GM19372 (cell line): ENCODE measurements at regions not wholly inside any gene's neighbourhood (a gene's known extent, or its start where the extent isn't known, plus 50 kb on each side); places are given as distances from the start of the nearest gene placed in this dataset.
"Not testable (repeated sequence)": the region's sequence is repeated elsewhere in the genome, so short reads cannot be mapped to it uniquely, and the experiment has no call there.

Experiments
- ATAC-seq: cut with Tn5 transposase; IDR thresholded peaks from one replicate; pipeline ENCODE4 v1.9.1; 2021; ENCODE audit warnings: mild to moderate bottlenecking, low read depth, moderate library complexity; ENCODE audit not compliant: unreplicated experiment

DNA sequence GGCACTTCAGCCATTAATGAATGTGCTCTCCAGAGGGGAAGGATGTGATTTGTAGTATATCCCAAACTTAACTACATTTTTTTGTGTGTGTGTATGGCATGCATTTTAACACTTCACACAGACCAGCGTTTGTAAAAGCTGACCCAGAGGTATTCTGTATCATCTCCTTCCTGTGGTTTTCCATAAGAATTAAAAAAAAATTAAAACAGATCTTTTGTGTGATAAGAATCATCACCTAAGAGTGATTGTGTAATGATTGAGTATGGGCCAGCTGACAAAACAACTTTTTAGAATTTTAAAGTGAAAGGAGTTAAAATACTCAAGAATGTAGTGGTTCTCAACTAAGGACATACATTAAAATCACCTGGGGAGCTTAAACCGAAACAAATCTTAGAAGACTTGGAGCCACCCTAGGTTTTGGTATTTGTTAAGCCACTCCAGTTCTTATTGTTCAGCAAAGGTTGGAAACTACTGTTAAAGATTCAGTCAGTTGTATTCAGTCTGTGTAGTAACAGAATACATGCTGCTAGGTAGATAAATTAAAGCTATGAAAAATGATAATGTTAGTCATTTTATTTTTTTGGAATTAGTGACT lies 120.1 kb downstream of the HAUS1 start:
- ATAC-seq = no peak

DNA sequence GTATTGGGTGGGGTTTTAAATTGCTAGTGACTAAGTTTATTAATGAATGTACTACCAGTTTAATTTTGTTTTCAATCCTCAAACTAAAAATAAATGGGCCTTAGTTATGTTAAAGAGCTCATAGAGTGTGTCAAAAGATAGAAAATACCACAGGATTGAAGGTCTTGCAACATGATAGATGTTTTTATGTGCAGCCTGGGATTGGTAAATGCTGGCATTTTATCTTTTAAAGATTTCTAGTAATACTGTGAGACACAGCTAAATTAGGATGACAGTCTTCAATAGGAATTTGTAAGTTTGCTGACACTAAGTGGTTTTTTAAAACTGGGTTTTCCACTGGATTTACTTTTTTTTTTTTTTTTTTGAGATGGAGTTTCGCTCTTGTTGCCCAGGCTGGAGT lies 122.3 kb downstream of the HAUS1 start:
- ATAC-seq = no peak

- ATAC-seq = not testable (repeated sequence)
These were observed 125.5 kb downstream of the HAUS1 start for GRCh38 chr18:46229641-46230040.

- no peak for ATAC-seq
These were observed 132.0 kb downstream of the HAUS1 start for GRCh38 chr18:46236156-46236555.

DNA sequence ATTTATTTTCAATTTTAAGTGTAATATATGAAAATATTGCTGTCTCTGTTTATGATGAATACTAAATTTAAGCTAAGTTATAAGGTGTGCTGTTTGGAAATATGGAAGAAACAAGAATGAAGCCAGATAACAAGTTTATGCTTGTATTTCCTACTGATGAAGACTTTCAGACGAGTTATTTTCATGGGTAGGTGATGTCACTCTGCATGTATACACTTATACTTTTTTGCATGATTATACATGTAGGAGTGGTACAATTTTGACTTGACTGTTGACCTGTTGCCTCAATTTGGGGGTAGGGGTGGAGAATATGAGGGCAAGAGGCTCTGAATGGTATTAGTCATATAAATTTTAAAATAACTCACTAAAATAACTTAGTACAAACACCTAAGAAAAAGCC lies 133.7 kb downstream of the HAUS1 start:
- no peak for ATAC-seq

GRCh38 chr18:46239549-46239948 lies 135.4 kb downstream of the HAUS1 start:
- no peak for ATAC-seq

DNA sequence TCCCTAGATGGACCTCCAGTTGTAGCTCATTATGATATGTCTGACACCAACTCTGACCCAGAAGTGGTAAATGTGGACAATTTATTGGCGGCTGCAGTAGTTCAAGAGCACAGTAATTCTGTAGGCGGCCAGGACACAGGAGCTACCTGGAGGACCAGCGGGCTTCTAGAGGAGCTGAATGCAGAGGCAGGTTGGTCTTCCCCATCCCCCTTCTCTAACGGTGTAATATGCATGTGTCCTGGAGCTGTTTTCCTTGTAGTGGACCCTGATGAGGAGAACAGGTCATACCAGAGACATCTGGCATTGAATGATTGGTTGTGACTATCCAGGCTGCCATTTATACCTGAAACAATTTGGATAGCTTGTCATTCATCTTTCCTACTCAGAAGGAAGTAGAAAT lies 135.8 kb downstream of the HAUS1 start:
- no peak for ATAC-seq

GRCh38 chr18:46241393-46241792 lies 137.2 kb downstream of the HAUS1 start:
- not testable (repeated sequence) for ATAC-seq

GRCh38 chr18:46242183-46242582 lies 138.0 kb downstream of the HAUS1 start:
- no peak for ATAC-seq

- no peak for ATAC-seq
These were observed 138.9 kb downstream of the HAUS1 start for GRCh38 chr18:46243095-46243494.

- no peak for ATAC-seq
These were observed 139.5 kb downstream of the HAUS1 start for GRCh38 chr18:46243673-46244072.

DNA sequence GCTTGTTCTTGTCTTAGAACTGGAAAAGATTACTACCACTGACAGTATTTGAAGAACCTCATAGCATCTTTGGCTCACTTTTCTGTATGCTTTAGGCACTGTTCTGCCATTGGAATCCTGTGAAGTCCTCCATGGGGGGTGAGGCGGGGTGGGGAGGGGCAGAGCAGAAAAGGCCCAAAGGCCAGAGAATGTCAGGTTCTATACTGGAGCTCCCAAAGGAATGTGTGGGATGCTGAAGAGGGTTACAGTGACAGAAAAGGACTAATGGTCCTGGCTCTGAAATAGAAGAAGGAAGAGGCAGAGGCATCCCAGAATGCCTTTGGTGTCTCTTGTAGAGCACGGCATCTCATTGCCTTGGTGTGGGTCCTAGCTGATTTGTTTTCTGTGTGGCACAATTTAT lies 141.9 kb downstream of the HAUS1 start:
- no peak for ATAC-seq

DNA sequence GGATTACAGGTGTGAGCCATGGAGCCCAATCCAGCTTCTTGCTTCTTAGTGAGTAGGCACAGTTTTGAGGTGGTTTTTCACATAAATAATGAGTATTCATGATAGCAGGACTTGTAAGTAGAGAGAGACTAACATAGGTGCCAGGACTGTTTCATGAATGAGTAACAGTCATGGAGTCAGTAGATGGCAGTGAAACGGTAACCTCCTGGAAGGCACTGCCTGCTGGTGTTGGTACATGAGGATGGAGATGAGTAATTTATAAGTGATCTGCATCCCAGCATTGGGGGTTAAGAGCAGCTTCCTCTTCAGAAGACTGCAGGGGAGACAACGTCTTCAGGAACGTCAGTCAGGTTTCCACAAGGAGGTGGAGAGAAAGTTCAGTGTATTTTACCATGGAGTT lies 143.8 kb downstream of the HAUS1 start:
- ATAC-seq = no peak

GRCh38 chr18:46250084-46250811 lies 146.1 kb downstream of the HAUS1 start:
- ATAC-seq = peak; percentile 99

DNA sequence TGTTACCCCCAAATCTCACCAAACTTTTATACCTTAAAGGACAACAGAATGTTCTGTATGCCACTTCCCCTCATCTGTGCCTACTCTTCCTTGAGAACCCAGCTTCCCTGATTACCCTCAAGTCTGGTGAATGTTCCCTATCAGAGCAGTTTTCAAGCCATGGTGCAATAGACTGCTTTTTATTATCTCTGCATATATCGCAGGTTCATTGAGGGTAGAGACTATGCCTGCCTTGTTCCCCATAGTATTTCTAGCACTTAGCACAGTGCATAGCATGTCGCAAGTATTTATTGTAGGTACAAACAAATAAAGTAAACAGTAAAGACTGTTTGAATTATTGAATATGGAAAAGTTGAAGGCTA lies 146.6 kb downstream of the HAUS1 start:
- ATAC-seq = peak; percentile 7

- ATAC-seq = no peak
These were observed 148.6 kb downstream of the HAUS1 start for GRCh38 chr18:46252759-46253158.

DNA sequence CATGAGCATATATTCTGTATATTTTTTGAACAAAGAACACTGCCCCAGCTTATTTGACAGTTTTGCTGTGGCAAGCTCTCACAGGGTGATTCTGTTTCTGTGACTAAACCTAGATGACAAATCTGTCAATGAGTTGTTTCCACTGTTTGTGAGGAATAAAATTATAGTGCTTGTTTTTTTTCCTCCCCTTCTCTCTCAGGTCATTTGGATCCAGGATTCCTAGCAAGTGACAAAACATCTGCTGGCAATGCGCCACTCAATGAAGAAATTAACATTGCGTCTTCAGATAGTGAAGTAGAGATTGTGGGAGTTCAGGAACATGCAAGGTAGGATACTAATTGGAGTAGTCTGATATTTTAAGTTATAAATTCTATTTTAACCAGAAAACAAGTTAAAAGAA lies 149.3 kb downstream of the HAUS1 start:
- ATAC-seq = no peak

DNA sequence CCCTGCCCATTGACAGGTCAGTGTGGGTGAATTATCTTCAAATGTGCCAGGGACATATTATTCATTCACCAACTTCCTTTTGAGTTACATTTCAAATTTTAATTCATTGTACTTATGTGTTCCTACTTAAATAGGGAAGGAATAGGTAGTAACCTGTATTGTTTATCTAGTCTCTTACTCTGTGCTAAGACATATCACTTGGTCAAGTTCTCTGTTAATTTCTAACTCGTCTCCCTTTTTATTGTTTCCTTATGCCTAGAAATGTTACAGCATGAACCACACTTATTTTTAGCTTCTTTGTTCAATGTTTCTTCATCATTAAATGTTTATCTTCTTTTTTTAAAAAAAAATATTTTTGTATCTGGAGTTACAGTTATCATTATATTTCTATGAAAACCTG lies 151.9 kb downstream of the HAUS1 start:
- no peak for ATAC-seq

- ATAC-seq = no peak
These were observed 153.2 kb downstream of the HAUS1 start for GRCh38 chr18:46257366-46257765.

GRCh38 chr18:46260016-46260878 lies 156.1 kb downstream of the HAUS1 start:
- ATAC-seq = no peak

DNA sequence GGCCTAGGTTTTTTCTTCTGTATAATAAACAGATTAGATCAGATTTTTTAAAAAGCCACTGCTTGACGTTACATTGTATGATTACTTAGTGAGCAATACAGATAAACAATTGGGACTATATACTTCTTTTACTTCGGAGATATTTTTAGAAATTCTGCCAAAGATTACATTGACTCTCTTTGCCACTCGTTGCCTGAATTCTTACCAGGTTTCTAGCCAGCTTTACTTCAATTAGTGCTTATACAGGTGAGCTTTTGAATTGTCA lies 156.6 kb downstream of the HAUS1 start:
- ATAC-seq = no peak

DNA sequence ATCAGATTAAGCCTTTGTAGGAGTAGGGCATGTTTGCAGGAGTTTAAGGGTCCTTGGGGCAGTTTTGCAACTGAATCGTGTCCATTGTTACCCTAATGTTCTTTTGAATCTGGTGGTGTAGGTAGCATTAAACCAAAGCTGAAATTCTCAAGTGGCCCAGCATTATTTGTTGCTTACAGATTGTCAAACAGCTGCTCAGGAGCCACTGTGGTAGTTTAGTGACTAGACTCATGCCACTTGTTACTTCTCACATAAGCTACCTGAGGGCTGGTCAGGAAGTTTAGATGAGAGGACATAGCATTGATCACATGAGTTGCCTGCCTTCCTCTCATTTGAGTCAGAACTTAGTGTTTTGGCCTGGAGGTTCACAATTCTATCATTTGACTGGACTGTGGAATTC lies 157.6 kb downstream of the HAUS1 start:
- ATAC-seq = no peak
